Suprapubic skin (tissue), 4 donors: ENCODE measurements at regions not wholly inside any gene's neighbourhood (a gene's known extent, or its start where the extent isn't known, plus 50 kb on each side); places are given as distances from the start of the nearest gene placed in this dataset.

ENCODE experiments used
- DNase-seq, 2 donors: peaks; one replicate each; pipeline ENCODE4 v3.0.0-alpha.2; 2019; ENCODE audit warnings: low spot score in 2 of 2
- H3K27ac ChIP-seq: fragments of 200-600 bp; sonication (generic); one replicate; pipeline ENCODE4 v1.5.1; 2019
- H3K27me3 ChIP-seq: fragments of 200-600 bp; sonication (generic); one replicate; pipeline ENCODE4 v1.5.1; 2019
- H3K36me3 ChIP-seq: fragments of 200-600 bp; sonication (generic); one replicate; pipeline ENCODE4 v1.5.1; 2019
- H3K4me1 ChIP-seq: fragments of 200-600 bp; sonication (generic); one replicate; pipeline ENCODE4 v1.5.1; 2019
- H3K4me3 ChIP-seq: fragments of 200-600 bp; sonication (generic); one replicate; pipeline ENCODE4 v1.5.1; 2019; ENCODE audit warnings: mild to moderate bottlenecking
- H3K9me3 ChIP-seq: fragments of 200-600 bp; sonication (generic); one replicate; pipeline ENCODE4 v1.5.1; 2019
- CTCF ChIP-seq, 2 donors: fragments of 200-600 bp in 1 of 2; fragments of 450-650 bp in 1 of 2; sonication (generic) in 1 of 2; IDR thresholded peaks; one replicate each; pipeline ENCODE4 v1.5.1; 2016 to 2019; ENCODE audit warnings: antibody characterized with exemption in 2 of 2, mild to moderate bottlenecking in 1 of 2, moderate library complexity in 1 of 2
- EP300 ChIP-seq: sonication (generic); formaldehyde crosslinking; IDR thresholded peaks from one replicate; pipeline ENCODE4 v1.6.1; 2017; ENCODE audit warnings: antibody characterized with exemption
- POLR2A ChIP-seq, 2 donors: fragments of 450-650 bp; IDR thresholded peaks; one replicate each; pipeline ENCODE4 v1.6.1; 2017; ENCODE audit warnings: antibody characterized with exemption in 2 of 2, mild to moderate bottlenecking in 2 of 2, moderate library complexity in 2 of 2
- POLR2AphosphoS5 ChIP-seq, 3 donors: sonication (generic); formaldehyde crosslinking; IDR thresholded peaks; one replicate each; pipeline ENCODE4 v1.6.1; 2017; ENCODE audit warnings: antibody characterized with exemption in 3 of 3
- WGBS: methylation state at CpG from one replicate; pipeline ENCODE4 v1.1.5; 2018; 5-methylcytosine and 5-hydroxymethylcytosine counted together

DNA sequence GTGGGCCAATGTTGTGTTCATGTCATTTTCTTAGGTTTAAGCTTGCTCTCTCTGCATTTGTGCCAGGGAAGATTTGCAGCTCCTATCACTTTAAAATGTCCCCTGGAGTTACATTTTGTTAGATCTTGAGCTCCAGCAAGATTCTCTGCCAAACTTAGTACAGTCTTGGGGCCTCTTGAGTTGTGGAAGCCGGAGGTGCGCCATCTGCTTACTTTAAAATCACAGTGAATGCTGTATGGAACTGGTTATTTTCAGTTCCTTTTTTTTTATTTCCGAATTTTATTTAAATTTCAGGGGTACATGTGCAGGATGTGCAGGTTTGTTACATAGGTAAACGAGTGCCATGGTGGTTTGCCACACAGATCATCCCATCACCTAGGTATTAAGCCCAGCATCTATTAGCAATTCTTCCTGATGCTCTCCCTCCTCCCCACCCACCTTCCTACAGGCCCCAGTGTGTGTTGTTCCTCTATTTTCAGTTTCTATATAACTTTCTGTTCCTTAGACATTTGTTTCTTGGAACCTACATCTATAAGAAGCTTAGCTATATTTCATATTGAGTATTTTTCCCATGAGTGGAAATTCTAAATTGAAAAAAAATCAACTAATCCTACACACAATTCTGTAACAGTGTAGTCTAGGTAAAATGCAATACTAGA, 114.4 kb upstream of the CREB5 start:
- 88% methylated on average over 4 of the region's 4 CpGs for WGBS
- no peak for DNase-seq
- Histone ChIP-seq H3K36me3 (no peaks in the 10 kb centered on the region), H3K4me3 (no peak overlapping the region), H3K27ac (no peak overlapping the region), H3K9me3 (no peaks in the 10 kb centered on the region), H3K27me3 (no peaks in the 10 kb centered on the region), H3K4me1 (peaks cover 9% of the 10 kb centered on the region)
- TF ChIP-seq EP300 (no peak), CTCF (IDR thresholded peaks at IDR 0.05) (no peak), POLR2AphosphoS5 (IDR thresholded peaks at IDR 0.05) (no peak), POLR2A (IDR thresholded peaks at IDR 0.05) (no peak)

GRCh38 chr7:28298870-28299518, 113.3 kb upstream of the CREB5 start:
- Histone ChIP-seq H3K4me1 (peaks cover 9% of the 10 kb centered on the region), H3K9me3 (no peaks in the 10 kb centered on the region), H3K27me3 (no peaks in the 10 kb centered on the region), H3K4me3 (no peak overlapping the region), H3K36me3 (no peaks in the 10 kb centered on the region), H3K27ac (no peak overlapping the region)
- TF ChIP-seq CTCF (IDR thresholded peaks at IDR 0.05) (peak; percentile 23 to 25), POLR2AphosphoS5 (IDR thresholded peaks at IDR 0.05) (no peak), EP300 (no peak), POLR2A (IDR thresholded peaks at IDR 0.05) (no peak)
- 46% methylated on average over 7 of the region's 7 CpGs for WGBS
- DNase-seq: no peak

DNA sequence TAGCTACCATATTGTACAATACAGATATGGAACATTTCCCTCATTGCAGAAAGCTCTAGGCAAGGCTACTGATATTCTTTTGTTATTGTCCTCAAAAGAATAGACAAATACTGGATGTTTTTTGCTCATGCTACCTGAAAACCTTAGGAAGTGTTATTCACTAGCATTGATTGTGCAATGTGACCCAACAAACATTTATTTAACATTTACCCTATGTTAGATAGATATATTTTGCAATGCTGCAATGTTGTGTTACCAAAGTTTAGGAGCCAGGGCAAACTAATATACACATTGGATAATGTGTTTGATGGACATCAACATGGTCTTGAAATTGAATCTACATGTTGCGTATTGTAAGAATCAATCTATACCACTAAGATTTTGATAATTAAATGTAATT, 112.8 kb upstream of the CREB5 start:
- TF ChIP-seq POLR2A (IDR thresholded peaks at IDR 0.05) (no peak), CTCF (IDR thresholded peaks at IDR 0.05) (no peak), POLR2AphosphoS5 (IDR thresholded peaks at IDR 0.05) (no peak), EP300 (no peak)
- Histone ChIP-seq H3K4me3 (no peak overlapping the region), H3K27me3 (no peaks in the 10 kb centered on the region), H3K4me1 (peaks cover 9% of the 10 kb centered on the region), H3K9me3 (no peaks in the 10 kb centered on the region), H3K27ac (no peak overlapping the region), H3K36me3 (no peaks in the 10 kb centered on the region)
- DNase-seq: no peak
- 100% methylated on average over 1 of the region's 1 CpG for WGBS

GRCh38 chr7:28300488-28300887, 111.8 kb upstream of the CREB5 start:
- TF ChIP-seq CTCF (IDR thresholded peaks at IDR 0.05): no peak
- TF ChIP-seq POLR2AphosphoS5 (IDR thresholded peaks at IDR 0.05): no peak
- TF ChIP-seq POLR2A (IDR thresholded peaks at IDR 0.05): no peak
- TF ChIP-seq EP300: no peak
- Histone ChIP-seq H3K36me3 (no peaks in the 10 kb centered on the region), H3K27ac (peak overlapping the region; percentile 48), H3K27me3 (no peaks in the 10 kb centered on the region), H3K9me3 (no peaks in the 10 kb centered on the region), H3K4me1 (peaks cover 9% of the 10 kb centered on the region), H3K4me3 (no peak overlapping the region)
- DNase-seq: no peak
- WGBS: 57% methylated on average over 5 of the region's 5 CpGs

DNA sequence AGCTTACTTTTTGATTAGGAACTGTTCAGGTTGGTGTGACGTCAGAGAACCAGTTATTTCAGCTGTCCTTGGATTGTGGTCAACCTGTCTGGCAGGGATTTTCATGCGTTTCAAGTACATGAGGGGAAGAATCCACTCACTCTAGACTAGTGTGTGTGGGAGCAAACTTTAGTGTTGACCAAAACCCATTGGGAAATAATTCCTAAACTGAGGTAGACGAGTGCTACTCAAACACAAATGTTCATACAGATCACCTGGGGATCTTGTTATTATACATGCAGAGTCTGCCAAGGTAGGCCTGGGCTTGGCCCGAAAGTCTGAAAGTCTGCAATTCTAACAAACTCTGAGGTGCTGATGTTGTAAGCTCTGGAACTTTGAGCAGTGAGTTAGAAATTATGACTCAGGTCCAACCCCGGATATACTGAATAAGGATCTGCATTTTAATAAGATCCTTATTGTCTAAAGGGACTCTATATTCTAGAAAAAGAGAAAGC, 111.1 kb upstream of the CREB5 start:
- no peak for TF ChIP-seq POLR2A (IDR thresholded peaks at IDR 0.05)
- TF ChIP-seq EP300: no peak
- TF ChIP-seq CTCF (IDR thresholded peaks at IDR 0.05): no peak
- TF ChIP-seq POLR2AphosphoS5 (IDR thresholded peaks at IDR 0.05): no peak
- WGBS: 41% methylated on average over 5 of the region's 5 CpGs
- H3K27ac ChIP-seq: peak overlapping the region; percentile 48
- DNase-seq: no peak
- H3K36me3 ChIP-seq: no peaks in the 10 kb centered on the region
- H3K4me1 ChIP-seq: peaks cover 9% of the 10 kb centered on the region
- no peaks in the 10 kb centered on the region for H3K27me3 ChIP-seq
- no peak overlapping the region for H3K4me3 ChIP-seq
- H3K9me3 ChIP-seq: no peaks in the 10 kb centered on the region
